ENCODE measurements at regions not wholly inside any gene's neighbourhood (a gene's known extent, or its start where the extent isn't known, plus 50 kb on each side); places are given as distances from the start of the nearest gene placed in this dataset.

GRCh38 chr7:50210706-50211115, 93.8 kb upstream of the IKZF1 start:
- no peak for FAIRE-seq
- DNase-seq (ENCODE audit: insufficient read length, low spot score), result no peak
- no peak for TF ChIP-seq CTCF (IDR thresholded peaks at IDR 0.05; ENCODE audit: insufficient read depth, missing control alignments)

- FAIRE-seq (no peak), DNase-seq (ENCODE audit: insufficient read length, low spot score) (no peak)
- TF ChIP-seq CTCF (IDR thresholded peaks at IDR 0.05; ENCODE audit: insufficient read depth, missing control alignments), result no peak
These were observed 94.9 kb upstream of the IKZF1 start for GRCh38 chr7:50209461-50210135.

GRCh38 chr7:50208378-50208982, 96.0 kb upstream of the IKZF1 start:
- no peak for DNase-seq (ENCODE audit: insufficient read length, low spot score)
- TF ChIP-seq CTCF (IDR thresholded peaks at IDR 0.05; ENCODE audit: insufficient read depth, missing control alignments), result no peak
- FAIRE-seq, result no peak

GRCh38 chr7:50207686-50208255, 96.7 kb upstream of the IKZF1 start:
- DNase-seq (ENCODE audit: insufficient read length, low spot score) (no peak), FAIRE-seq (no peak)
- TF ChIP-seq CTCF (IDR thresholded peaks at IDR 0.05; ENCODE audit: insufficient read depth, missing control alignments), result no peak

- no peak for FAIRE-seq
These were observed 97.3 kb upstream of the IKZF1 start for GRCh38 chr7:50207251-50207564.

GRCh38 chr7:50206453-50207250, 97.9 kb upstream of the IKZF1 start:
- DNase-seq (ENCODE audit: insufficient read length, low spot score) (no peak), FAIRE-seq (no peak)
- TF ChIP-seq CTCF (IDR thresholded peaks at IDR 0.05; ENCODE audit: insufficient read depth, missing control alignments), result no peak

More at GRCh38 chr7:50207251-50207564, 97.3 kb upstream of the IKZF1 start:
- DNase-seq (ENCODE audit: insufficient read length, low spot score), result no peak
- TF ChIP-seq CTCF (IDR thresholded peaks at IDR 0.05; ENCODE audit: insufficient read depth, missing control alignments), result no peak

Measured in D721Med (cell line).